ENCODE measurements at regions not wholly inside any gene's neighbourhood (a gene's known extent, or its start where the extent isn't known, plus 50 kb on each side); places are given as distances from the start of the nearest gene placed in this dataset.

DNA sequence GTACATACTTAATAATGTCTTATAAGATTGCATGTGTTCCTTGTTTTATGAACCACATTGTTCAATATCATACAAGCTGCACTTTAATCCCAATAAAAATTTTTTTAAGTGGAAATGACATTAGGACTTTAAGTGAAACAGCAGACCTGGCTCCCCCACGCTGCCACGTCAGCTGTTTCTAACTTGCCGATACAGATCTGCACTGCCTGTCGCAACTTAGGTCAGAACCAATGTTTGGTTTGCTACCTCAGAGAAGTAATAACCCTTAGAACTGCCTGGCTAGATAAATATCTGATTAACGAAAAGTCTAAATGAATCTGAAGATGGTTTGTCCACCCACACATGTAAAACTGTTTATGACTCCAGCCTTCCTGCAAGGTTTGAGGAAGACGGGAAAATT is 327.5 kb upstream of the DACH1 start:
- TF ChIP-seq, protein P1, sequence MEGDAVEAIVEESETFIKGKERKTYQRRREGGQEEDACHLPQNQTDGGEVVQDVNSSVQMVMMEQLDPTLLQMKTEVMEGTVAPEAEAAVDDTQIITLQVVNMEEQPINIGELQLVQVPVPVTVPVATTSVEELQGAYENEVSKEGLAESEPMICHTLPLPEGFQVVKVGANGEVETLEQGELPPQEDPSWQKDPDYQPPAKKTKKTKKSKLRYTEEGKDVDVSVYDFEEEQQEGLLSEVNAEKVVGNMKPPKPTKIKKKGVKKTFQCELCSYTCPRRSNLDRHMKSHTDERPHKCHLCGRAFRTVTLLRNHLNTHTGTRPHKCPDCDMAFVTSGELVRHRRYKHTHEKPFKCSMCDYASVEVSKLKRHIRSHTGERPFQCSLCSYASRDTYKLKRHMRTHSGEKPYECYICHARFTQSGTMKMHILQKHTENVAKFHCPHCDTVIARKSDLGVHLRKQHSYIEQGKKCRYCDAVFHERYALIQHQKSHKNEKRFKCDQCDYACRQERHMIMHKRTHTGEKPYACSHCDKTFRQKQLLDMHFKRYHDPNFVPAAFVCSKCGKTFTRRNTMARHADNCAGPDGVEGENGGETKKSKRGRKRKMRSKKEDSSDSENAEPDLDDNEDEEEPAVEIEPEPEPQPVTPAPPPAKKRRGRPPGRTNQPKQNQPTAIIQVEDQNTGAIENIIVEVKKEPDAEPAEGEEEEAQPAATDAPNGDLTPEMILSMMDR (IDR thresholded peaks at IDR 0.05), result no peak
- TF ChIP-seq EZH2 (IDR thresholded peaks at IDR 0.05) (no peak), EZH2phosphoT487 (IDR thresholded peaks at IDR 0.05) (no peak)
